B cell (primary cell): ENCODE measurements at regions not wholly inside any gene's neighbourhood (a gene's known extent, or its start where the extent isn't known, plus 50 kb on each side); places are given as distances from the start of the nearest gene placed in this dataset.

ENCODE experiments used
- EZH2 ChIP-seq: IDR thresholded peaks from 2 replicates; pipeline ENCODE4 v1.6.1; 2012; ENCODE audit warnings: borderline replicate concordance, low read depth, mild to moderate bottlenecking, moderate library complexity, low read length; ENCODE audit not compliant: insufficient read depth, poor library complexity, severe bottlenecking
- TF ChIP-seq, protein P1 (sequence below): fragments of 200-600 bp; IDR thresholded peaks from one replicate; pipeline ENCODE4 v1.8.0; 2022; ENCODE audit warnings: antibody characterized with exemption, mild to moderate bottlenecking

DNA sequence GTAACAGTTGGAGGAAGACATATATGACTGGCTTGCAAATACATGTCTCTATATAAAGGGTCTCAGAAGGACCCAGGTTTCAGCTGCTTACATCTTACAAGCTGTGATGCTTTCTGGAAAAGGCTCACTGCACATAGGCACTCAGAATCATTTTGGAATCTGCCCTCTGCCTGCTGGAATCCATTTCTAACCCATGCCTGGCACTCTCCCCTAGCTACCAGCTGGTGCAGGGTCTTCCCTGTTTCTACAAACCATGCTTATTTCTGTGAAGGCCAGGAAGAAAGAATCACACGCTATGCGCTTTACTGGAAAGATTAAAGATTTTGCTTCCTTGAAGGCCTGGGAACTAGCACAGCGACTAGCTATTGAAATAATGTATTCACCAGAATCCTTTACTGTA lies 151.3 kb downstream of the DICER1 start:
- TF ChIP-seq, protein P1, sequence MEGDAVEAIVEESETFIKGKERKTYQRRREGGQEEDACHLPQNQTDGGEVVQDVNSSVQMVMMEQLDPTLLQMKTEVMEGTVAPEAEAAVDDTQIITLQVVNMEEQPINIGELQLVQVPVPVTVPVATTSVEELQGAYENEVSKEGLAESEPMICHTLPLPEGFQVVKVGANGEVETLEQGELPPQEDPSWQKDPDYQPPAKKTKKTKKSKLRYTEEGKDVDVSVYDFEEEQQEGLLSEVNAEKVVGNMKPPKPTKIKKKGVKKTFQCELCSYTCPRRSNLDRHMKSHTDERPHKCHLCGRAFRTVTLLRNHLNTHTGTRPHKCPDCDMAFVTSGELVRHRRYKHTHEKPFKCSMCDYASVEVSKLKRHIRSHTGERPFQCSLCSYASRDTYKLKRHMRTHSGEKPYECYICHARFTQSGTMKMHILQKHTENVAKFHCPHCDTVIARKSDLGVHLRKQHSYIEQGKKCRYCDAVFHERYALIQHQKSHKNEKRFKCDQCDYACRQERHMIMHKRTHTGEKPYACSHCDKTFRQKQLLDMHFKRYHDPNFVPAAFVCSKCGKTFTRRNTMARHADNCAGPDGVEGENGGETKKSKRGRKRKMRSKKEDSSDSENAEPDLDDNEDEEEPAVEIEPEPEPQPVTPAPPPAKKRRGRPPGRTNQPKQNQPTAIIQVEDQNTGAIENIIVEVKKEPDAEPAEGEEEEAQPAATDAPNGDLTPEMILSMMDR, result no peak
- no peak for TF ChIP-seq EZH2
